IMR-90 (cell line): ENCODE measurements at regions not wholly inside any gene's neighbourhood (a gene's known extent, or its start where the extent isn't known, plus 50 kb on each side); places are given as distances from the start of the nearest gene placed in this dataset.

ENCODE experiments used
- BHLHE40 ChIP-seq: fragments of 150-350 bp; IDR thresholded peaks from 2 replicates; pipeline ENCODE4 v1.6.1; 2016; ENCODE audit warnings: mild to moderate bottlenecking, low read depth, low read length
- CEBPB ChIP-seq: IDR thresholded peaks from 2 replicates; pipeline ENCODE4 v1.6.1; 2012; ENCODE audit warnings: low read depth, low read length, improper control_type of control experiment
- CHD1 ChIP-seq: IDR thresholded peaks from 2 replicates; pipeline ENCODE4 v1.6.1; 2012; ENCODE audit warnings: low read depth, low read length, improper control_type of control experiment
- CTCF ChIP-seq: conservative IDR thresholded peaks from 2 replicates; pipeline ENCODE4 v1.5.1; 2012; ENCODE audit warnings: mild to moderate bottlenecking, low read depth, low read length, improper control_type of control experiment
- ELK1 ChIP-seq: fragments of 150-350 bp; IDR thresholded peaks from 2 replicates; pipeline ENCODE4 v1.6.1; 2016; ENCODE audit warnings: low read depth, mild to moderate bottlenecking, low read length, moderate library complexity, borderline replicate concordance
- FOS ChIP-seq: fragments of 150-350 bp; IDR thresholded peaks from 2 replicates; pipeline ENCODE4 v1.6.1; 2016; ENCODE audit warnings: low read depth, low read length
- MAFK ChIP-seq: IDR thresholded peaks from 2 replicates; pipeline ENCODE4 v1.6.1; 2012; ENCODE audit warnings: low read depth, low read length, improper control_type of control experiment
- MAZ ChIP-seq: IDR thresholded peaks from 2 replicates; pipeline ENCODE4 v1.6.1; 2012; ENCODE audit warnings: low read depth, mild to moderate bottlenecking, low read length, improper control_type of control experiment, moderate library complexity, borderline replicate concordance
- NFE2L2 ChIP-seq: fragments of 150-350 bp; IDR thresholded peaks from 2 replicates; pipeline ENCODE4 v1.6.1; 2016; ENCODE audit warnings: low read depth, mild to moderate bottlenecking, low read length
- POLR2A ChIP-seq: IDR thresholded peaks from 2 replicates; pipeline ENCODE4 v1.6.1; 2012; ENCODE audit warnings: mild to moderate bottlenecking, low read depth, low read length
- RAD21 ChIP-seq: IDR thresholded peaks from 2 replicates; pipeline ENCODE4 v1.6.1; 2012; ENCODE audit warnings: low read length, improper control_type of control experiment
- RCOR1 ChIP-seq: IDR thresholded peaks from 2 replicates; pipeline ENCODE4 v1.6.1; 2012; ENCODE audit warnings: mild to moderate bottlenecking, low read length, improper control_type of control experiment; ENCODE audit not compliant: insufficient replicate concordance
- RFX5 ChIP-seq: IDR thresholded peaks from 2 replicates; pipeline ENCODE4 v1.8.0; 2012; ENCODE audit warnings: low read depth, mild to moderate bottlenecking, low read length, moderate library complexity
- USF2 ChIP-seq: fragments of 150-350 bp; IDR thresholded peaks from 2 replicates; pipeline ENCODE4 v1.6.1; 2017; ENCODE audit warnings: mild to moderate bottlenecking, antibody characterized with exemption, low read length, low read depth

GRCh38 chr17:63153488-63153887, 187.5 kb downstream of the TANC2 start:
- no peak for TF ChIP-seq CTCF
- TF ChIP-seq RCOR1, result no peak
- TF ChIP-seq POLR2A, result no peak
- TF ChIP-seq CHD1, result no peak
- TF ChIP-seq MAZ, result no peak
- TF ChIP-seq ELK1, result no peak
- no peak for TF ChIP-seq RAD21
- TF ChIP-seq RFX5, result no peak
- TF ChIP-seq BHLHE40, result no peak
- TF ChIP-seq FOS, result no peak
- TF ChIP-seq MAFK, result no peak
- no peak for TF ChIP-seq NFE2L2
- TF ChIP-seq USF2, result no peak
- no peak for TF ChIP-seq CEBPB
